WERI-Rb-1 (cell line): ENCODE measurements at regions not wholly inside any gene's neighbourhood (a gene's known extent, or its start where the extent isn't known, plus 50 kb on each side); places are given as distances from the start of the nearest gene placed in this dataset.
"Not testable (repeated sequence)": the region's sequence is repeated elsewhere in the genome, so short reads cannot be mapped to it uniquely, and the experiment has no call there.

Experiments
- DNase-seq: peaks from one replicate; pipeline ENCODE4 v3.0.0-alpha.2; 2020
- H3K27ac ChIP-seq: fragments of 250-450 bp; sonication (Bioruptor Pico); 2 replicates; pipeline ENCODE4 v1.5.1; 2020; ENCODE audit warnings: mild to moderate bottlenecking, moderate library complexity
- H3K27me3 ChIP-seq: fragments of 250-450 bp; sonication (Bioruptor Pico); 2 replicates; pipeline ENCODE4 v1.5.1; 2021; ENCODE audit warnings: mild to moderate bottlenecking, low read depth, moderate library complexity; ENCODE audit not compliant: insufficient read depth, severe bottlenecking
- H3K36me3 ChIP-seq: fragments of 250-450 bp; sonication (Bioruptor Pico); 2 replicates; pipeline ENCODE4 v1.5.1; 2020; ENCODE audit warnings: mild to moderate bottlenecking, moderate library complexity
- H3K4me3 ChIP-seq: 2 replicates; pipeline ENCODE4 v1.5.1; 2011; ENCODE audit warnings: low read depth, mild to moderate bottlenecking, control low read depth, low read length
- H3K9me3 ChIP-seq: fragments of 250-450 bp; sonication (Bioruptor Pico); 2 replicates; pipeline ENCODE4 v1.5.1; 2021; ENCODE audit warnings: mild to moderate bottlenecking, moderate library complexity; ENCODE audit not compliant: severe bottlenecking
- CTCF ChIP-seq: IDR thresholded peaks from 2 replicates; pipeline ENCODE4 v1.5.1; 2011; ENCODE audit warnings: low read depth, mild to moderate bottlenecking, control low read depth, inconsistent platforms, low read length

- no peak for DNase-seq
Measured at GRCh38 chr10:34941471-34942357, 126.6 kb upstream of the PARD3 start.

GRCh38 chr10:34940436-34940835 lies 125.3 kb upstream of the PARD3 start:
- no peak for TF ChIP-seq CTCF

More at GRCh38 chr10:34941471-34942357, 126.6 kb upstream of the PARD3 start:
- Histone ChIP-seq H3K27ac (no peak overlapping the region), H3K9me3 (no peaks in the 10 kb centered on the region), H3K36me3 (no peaks in the 10 kb centered on the region), H3K4me3 (no peak overlapping the region), H3K27me3 (no peaks in the 10 kb centered on the region)
- TF ChIP-seq CTCF, result no peak

GRCh38 chr10:34938399-34938670 lies 123.2 kb upstream of the PARD3 start:
- Histone ChIP-seq H3K36me3 (no peaks in the 10 kb centered on the region), H3K9me3 (no peaks in the 10 kb centered on the region), H3K27me3 (no peaks in the 10 kb centered on the region), H3K27ac (no peak overlapping the region), H3K4me3 (no peak overlapping the region)
- no peak for DNase-seq
- TF ChIP-seq CTCF, result no peak

More at GRCh38 chr10:34940436-34940835, 125.3 kb upstream of the PARD3 start:
- Histone ChIP-seq H3K4me3 (no peak overlapping the region), H3K27me3 (no peaks in the 10 kb centered on the region), H3K36me3 (no peaks in the 10 kb centered on the region), H3K9me3 (no peaks in the 10 kb centered on the region), H3K27ac (no peak overlapping the region)
- DNase-seq, result no peak

GRCh38 chr10:34937643-34938398 lies 122.7 kb upstream of the PARD3 start:
- not testable (repeated sequence) for H3K27me3 ChIP-seq, H3K36me3 ChIP-seq, H3K4me3 ChIP-seq, H3K27ac ChIP-seq, H3K9me3 ChIP-seq
- TF ChIP-seq CTCF, result 0 out of 2 replicates have a peak, but pooled peaks have one; percentile 9
- DNase-seq, result peak; percentile 11

- H3K27ac ChIP-seq, result no peak overlapping the region
Measured at GRCh38 chr10:34936061-34936460, 121.0 kb upstream of the PARD3 start.

More at GRCh38 chr10:34936061-34936460, 121.0 kb upstream of the PARD3 start:
- Histone ChIP-seq H3K4me3 (no peak overlapping the region), H3K36me3 (no peaks in the 10 kb centered on the region), H3K9me3 (no peaks in the 10 kb centered on the region), H3K27me3 (no peaks in the 10 kb centered on the region)
- no peak for DNase-seq
- no peak for TF ChIP-seq CTCF
